HepG2 (cell line): ENCODE measurements at regions not wholly inside any gene's neighbourhood (a gene's known extent, or its start where the extent isn't known, plus 50 kb on each side); places are given as distances from the start of the nearest gene placed in this dataset.

ENCODE experiments used
- ATAC-seq: fragments of 200-7000 bp; cut with Tn5 transposase; 3 replicates; pipeline ENCODE4 v1.9.1; 2020; ENCODE audit warnings: mild to moderate bottlenecking, moderate library complexity
- BruUV-seq: library from RNA; stranded (reverse); fragments of 400-500 nt; replicated peaks from 2 replicates; lab custom pipeline; 2021; lab: Mats Ljungman, UMichigan
- CTCF ChIA-PET: fragments of 300-600 bp; formaldehyde crosslinking; extraction: SDS; loops from one replicate; lab custom pipeline; 2021; ENCODE audit warnings: low total read pairs, inconsistent platforms, low intra/inter-chr PET ratio; lab: Yijun Ruan, JAX
- POLR2A ChIA-PET: fragments of 350-600 bp; sonication (Branson Sonifier 250); formaldehyde crosslinking; loops from one replicate; lab custom pipeline; 2020; ENCODE audit warnings: antibody characterized with exemption, inconsistent platforms; lab: Yijun Ruan, JAX
- DNase-seq: peaks from one replicate; pipeline ENCODE4 v3.0.0-alpha.2; 2015; ENCODE audit warnings: low spot score
- FAIRE-seq: peaks from 3 replicates; lab custom pipeline; 2011; peaks lifted over from hg19 to GRCh38; lab: Jason Lieb, UNC
- H2AFZ ChIP-seq: one replicate; pipeline ENCODE4 v1.6.1; 2011; ENCODE audit warnings: low read length, inconsistent platforms
- H3K27ac ChIP-seq: fragments of 300-600 bp; 3 replicates; pipeline ENCODE4 v1.8.0; 2011; ENCODE audit warnings: mixed run types, mild to moderate bottlenecking, mixed read lengths, low read length, inconsistent platforms; ENCODE audit not compliant: insufficient read depth; ENCODE audit errors: extremely low read length
- H3K27me3 ChIP-seq, 2 experiments: fragments of 200-600 bp in 1 of 2; 2 replicates in 1 of 2; 3 replicates in 1 of 2; pipeline versions ENCODE4 v1.6.0 to v1.8.0; 2011; ENCODE audit warnings: low read length in 2 of 2, mild to moderate bottlenecking in 2 of 2, moderate library complexity in 2 of 2, inconsistent platforms in 1 of 2; ENCODE audit not compliant: insufficient read depth in 2 of 2, control insufficient read depth in 1 of 2
- H3K36me3 ChIP-seq, 2 experiments: fragments of 200-600 bp in 1 of 2; replicated peaks in 1 of 2; 2 replicates in 1 of 2; 3 replicates in 1 of 2; pipeline versions ENCODE4 v1.5.1 to v1.8.0; 2011; ENCODE audit warnings: low read length in 2 of 2, inconsistent platforms in 1 of 2; ENCODE audit not compliant: insufficient read depth in 2 of 2, control insufficient read depth in 1 of 2
- H3K4me1 ChIP-seq: 2 replicates; pipeline ENCODE4 v1.5.1; 2012; ENCODE audit warnings: low read length, inconsistent platforms; ENCODE audit not compliant: insufficient read depth
- H3K4me2 ChIP-seq: 2 replicates; pipeline ENCODE4 v1.6.0; 2011; ENCODE audit warnings: low read depth, low read length, inconsistent platforms
- H3K4me3 ChIP-seq, 3 experiments: fragments of 200-600 bp in 1 of 3; sonication (generic), shearing (Covaris generic) in 1 of 3; replicated peaks in 1 of 3; 2 replicates each; pipeline ENCODE4 v1.5.1; 2011 to 2016; ENCODE audit warnings: low read length in 3 of 3, inconsistent platforms in 2 of 3, low read depth in 2 of 3, mild to moderate bottlenecking in 2 of 3, control low read depth in 1 of 3, mixed read lengths in 1 of 3; ENCODE audit not compliant: insufficient read depth in 1 of 3
- H3K79me2 ChIP-seq: one replicate; pipeline ENCODE4 v1.6.1; 2011; ENCODE audit warnings: low read length, inconsistent platforms; ENCODE audit not compliant: insufficient read depth
- H3K9ac ChIP-seq: 2 replicates; pipeline ENCODE4 v1.6.0; 2011; ENCODE audit warnings: mild to moderate bottlenecking, low read depth, low read length, inconsistent platforms; ENCODE audit not compliant: insufficient read depth
- H3K9me3 ChIP-seq: 2 replicates; pipeline ENCODE4 v1.5.1; 2012; ENCODE audit warnings: mild to moderate bottlenecking, low read length
- H4K20me1 ChIP-seq: 2 replicates; pipeline ENCODE4 v1.6.0; 2011; ENCODE audit warnings: inconsistent platforms, mild to moderate bottlenecking, low read length, moderate library complexity; ENCODE audit not compliant: insufficient read depth
- DDIT3 ChIP-seq: sonication (generic); formaldehyde crosslinking; IDR thresholded peaks from 2 replicates; pipeline ENCODE4 v1.4.0; 2020; ENCODE audit warnings: mild to moderate bottlenecking, missing genetic modification reagents
- GZF1 ChIP-seq: sonication (generic); formaldehyde crosslinking; IDR thresholded peaks from 2 replicates; pipeline ENCODE4 v1.5.1; 2020; ENCODE audit warnings: mild to moderate bottlenecking, missing genetic modification reagents
- MIER2 ChIP-seq: IDR thresholded peaks from 2 replicates; pipeline ENCODE4 v1.6.1; 2016; ENCODE audit warnings: missing biosample characterization, missing genetic modification reagents
- MYPOP ChIP-seq: sonication (generic); formaldehyde crosslinking; IDR thresholded peaks from 2 replicates; pipeline ENCODE4 v1.8.1; 2023; ENCODE audit warnings: mild to moderate bottlenecking, moderate library complexity, missing genetic modification reagents
- NRL ChIP-seq: sonication (generic); formaldehyde crosslinking; IDR thresholded peaks from 2 replicates; pipeline ENCODE4 v1.5.0; 2020; ENCODE audit warnings: missing genetic modification reagents, mild to moderate bottlenecking, moderate library complexity, borderline replicate concordance
- POLR2G ChIP-seq: fragments of 200-400 bp; formaldehyde crosslinking; IDR thresholded peaks from 2 replicates; pipeline ENCODE4 v1.6.1; 2018; ENCODE audit warnings: mild to moderate bottlenecking, low read depth, low read length, moderate library complexity
- TGIF2 ChIP-seq: IDR thresholded peaks from 2 replicates; pipeline ENCODE4 v1.6.1; 2016; ENCODE audit warnings: control low read depth, missing compliant biosample characterization
- THAP7 ChIP-seq: sonication (generic); formaldehyde crosslinking; IDR thresholded peaks from 2 replicates; pipeline ENCODE4 v1.8.1; 2023; ENCODE audit warnings: mild to moderate bottlenecking, missing genetic modification reagents
- ZMAT5 ChIP-seq: sonication (generic); formaldehyde crosslinking; IDR thresholded peaks from 2 replicates; pipeline ENCODE4 v1.5.0; 2020; ENCODE audit warnings: mild to moderate bottlenecking, low read depth, missing genetic modification reagents, borderline replicate concordance
- ZMYM2 ChIP-seq: sonication (generic); formaldehyde crosslinking; IDR thresholded peaks from 2 replicates; pipeline ENCODE4 v1.8.0; 2022; ENCODE audit warnings: mild to moderate bottlenecking, missing genetic modification reagents
- ZNF10 ChIP-seq: sonication (generic); formaldehyde crosslinking; IDR thresholded peaks from 2 replicates; pipeline ENCODE4 v1.4.0; 2020; ENCODE audit warnings: mild to moderate bottlenecking, low read depth, missing genetic modification reagents, borderline replicate concordance
- ZNF143 ChIP-seq: sonication (generic); formaldehyde crosslinking; IDR thresholded peaks from 2 replicates; pipeline ENCODE4 v1.4.0; 2020; ENCODE audit warnings: missing genetic modification reagents
- ZNF24 ChIP-seq: fragments of 450-650 bp; IDR thresholded peaks from 2 replicates; pipeline ENCODE4 v1.6.1; 2017; ENCODE audit warnings: antibody characterized with exemption, mild to moderate bottlenecking
- ZNF44 ChIP-seq: sonication (generic); formaldehyde crosslinking; IDR thresholded peaks from 2 replicates; pipeline ENCODE4 v1.5.1; 2020; ENCODE audit warnings: mild to moderate bottlenecking, missing genetic modification reagents
- ZNF609 ChIP-seq: sonication (generic); formaldehyde crosslinking; IDR thresholded peaks from 2 replicates; pipeline ENCODE4 v1.4.0; 2020; ENCODE audit warnings: mild to moderate bottlenecking, missing genetic modification reagents, borderline replicate concordance
- WGBS: methylation state at CpG from one replicate; pipeline ENCODE4 v1.1.6; 2017; ENCODE audit warnings: low lambda C conversion rate; 5-methylcytosine and 5-hydroxymethylcytosine counted together
- in situ Hi-C: cut with HindIII; loops from 2 replicates; pipeline ENCODE4 v1.10.0; 2017; ENCODE audit warnings: low pct_unique_long_range_greater_than_20kb; ENCODE audit not compliant: extremely low pct_ligation_motif_present
- intact Hi-C: fragments of 100-400 bp; cut with micrococcal nuclease; formaldehyde crosslinking; loops from one replicate; pipeline ENCODE4 v1.10.0; 2022; ENCODE audit not compliant: unreplicated experiment
- TF ChIP-seq, protein P1 (sequence below): sonication (generic); formaldehyde crosslinking; IDR thresholded peaks from 2 replicates; pipeline ENCODE4 v1.5.0; 2020; ENCODE audit warnings: missing genetic modification reagents, mild to moderate bottlenecking, borderline replicate concordance

GRCh38 chr19:34578751-34579150 is 97.2 kb downstream of the WTIP start:
- POLR2A ChIA-PET = no interaction called here
- ATAC-seq (no peak), FAIRE-seq (no peak), DNase-seq (no peak)
- TF ChIP-seq ZNF44 (no peak), TGIF2 (CRISPR knock-in tag) (no peak), DDIT3 (CRISPR knock-in tag) (no peak), ZNF10 (no peak), POLR2G (no peak), ZNF143 (CRISPR knock-in tag) (no peak), GZF1 (CRISPR knock-in tag) (no peak), NRL (CRISPR knock-in tag) (no peak), ZMYM2 (CRISPR knock-in tag) (no peak), ZNF609 (CRISPR knock-in tag) (no peak), MYPOP (CRISPR knock-in tag) (no peak), THAP7 (CRISPR knock-in tag) (no peak), ZMAT5 (no peak), ZNF24 (no peak), MIER2 (CRISPR knock-in tag) (no peak)
- TF ChIP-seq, protein P1, sequence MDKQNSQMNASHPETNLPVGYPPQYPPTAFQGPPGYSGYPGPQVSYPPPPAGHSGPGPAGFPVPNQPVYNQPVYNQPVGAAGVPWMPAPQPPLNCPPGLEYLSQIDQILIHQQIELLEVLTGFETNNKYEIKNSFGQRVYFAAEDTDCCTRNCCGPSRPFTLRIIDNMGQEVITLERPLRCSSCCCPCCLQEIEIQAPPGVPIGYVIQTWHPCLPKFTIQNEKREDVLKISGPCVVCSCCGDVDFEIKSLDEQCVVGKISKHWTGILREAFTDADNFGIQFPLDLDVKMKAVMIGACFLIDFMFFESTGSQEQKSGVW (CRISPR knock-in tag) = no peak
- 0% methylated on average over 2 of the region's 5 CpGs for WGBS
- CTCF ChIA-PET = no interaction called here
- H3K9me3 ChIP-seq = no peaks in the 10 kb centered on the region
- in situ Hi-C loops (no loop called here), intact Hi-C loops (no loop called here)
- H3K36me3 ChIP-seq = no peaks in the 10 kb centered on the region
- H2AFZ ChIP-seq = no peak overlapping the region
- H3K79me2 ChIP-seq = no peaks in the 10 kb centered on the region
- no peaks in the 10 kb centered on the region for H3K4me1 ChIP-seq
- no peak overlapping the region for H3K9ac ChIP-seq
- H3K4me2 ChIP-seq = no peak overlapping the region
- H3K27ac ChIP-seq = no peak overlapping the region
- H4K20me1 ChIP-seq = no peaks in the 10 kb centered on the region
- H3K4me3 ChIP-seq = no peak overlapping the region
- no TSS peak for BruUV-seq
- peaks cover 0 to 1% of the 10 kb centered on the region in 2 experiments; a peak in 1 of 5 replicates for H3K27me3 ChIP-seq
